ENCODE measurements at regions not wholly inside any gene's neighbourhood (a gene's known extent, or its start where the extent isn't known, plus 50 kb on each side); places are given as distances from the start of the nearest gene placed in this dataset.

DNA sequence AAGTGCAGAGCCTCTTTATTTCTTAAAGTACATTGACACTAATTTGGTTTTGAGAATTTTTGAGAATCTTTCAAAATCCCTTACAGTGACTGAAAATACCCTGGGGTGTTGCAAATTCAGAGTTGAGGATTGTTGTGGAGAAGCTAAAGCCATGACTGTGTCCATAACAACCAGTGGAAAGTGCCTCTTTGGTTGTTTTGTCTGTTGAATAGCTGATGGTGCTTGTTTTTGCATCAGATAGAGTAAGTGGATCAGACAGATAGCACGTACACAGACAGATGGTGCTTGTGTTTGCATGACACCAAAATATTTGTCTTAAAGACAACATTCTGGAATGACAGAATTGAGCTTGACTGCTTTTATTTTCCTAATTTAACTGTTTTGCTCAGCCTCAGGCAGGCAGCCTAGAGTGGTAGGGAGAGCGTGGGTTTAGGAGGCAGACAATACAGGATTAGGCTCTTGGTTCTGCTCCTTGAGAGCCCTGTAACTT lies 265.0 kb downstream of the IL20RB start:
- TF ChIP-seq, protein P1, sequence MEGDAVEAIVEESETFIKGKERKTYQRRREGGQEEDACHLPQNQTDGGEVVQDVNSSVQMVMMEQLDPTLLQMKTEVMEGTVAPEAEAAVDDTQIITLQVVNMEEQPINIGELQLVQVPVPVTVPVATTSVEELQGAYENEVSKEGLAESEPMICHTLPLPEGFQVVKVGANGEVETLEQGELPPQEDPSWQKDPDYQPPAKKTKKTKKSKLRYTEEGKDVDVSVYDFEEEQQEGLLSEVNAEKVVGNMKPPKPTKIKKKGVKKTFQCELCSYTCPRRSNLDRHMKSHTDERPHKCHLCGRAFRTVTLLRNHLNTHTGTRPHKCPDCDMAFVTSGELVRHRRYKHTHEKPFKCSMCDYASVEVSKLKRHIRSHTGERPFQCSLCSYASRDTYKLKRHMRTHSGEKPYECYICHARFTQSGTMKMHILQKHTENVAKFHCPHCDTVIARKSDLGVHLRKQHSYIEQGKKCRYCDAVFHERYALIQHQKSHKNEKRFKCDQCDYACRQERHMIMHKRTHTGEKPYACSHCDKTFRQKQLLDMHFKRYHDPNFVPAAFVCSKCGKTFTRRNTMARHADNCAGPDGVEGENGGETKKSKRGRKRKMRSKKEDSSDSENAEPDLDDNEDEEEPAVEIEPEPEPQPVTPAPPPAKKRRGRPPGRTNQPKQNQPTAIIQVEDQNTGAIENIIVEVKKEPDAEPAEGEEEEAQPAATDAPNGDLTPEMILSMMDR (IDR thresholded peaks at IDR 0.05; ENCODE audit: low read depth, low read length): no peak
- TF ChIP-seq POLR2A (IDR thresholded peaks at IDR 0.05; ENCODE audit: extremely low read depth, insufficient read length) (no peak), MYC (IDR thresholded peaks at IDR 0.05; ENCODE audit: low read depth, low read length) (no peak)
- TF ChIP-seq, protein P2, sequence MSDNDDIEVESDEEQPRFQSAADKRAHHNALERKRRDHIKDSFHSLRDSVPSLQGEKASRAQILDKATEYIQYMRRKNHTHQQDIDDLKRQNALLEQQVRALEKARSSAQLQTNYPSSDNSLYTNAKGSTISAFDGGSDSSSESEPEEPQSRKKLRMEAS (IDR thresholded peaks at IDR 0.05; ENCODE audit: low read depth, low read length): no peak
